ENCODE measurements at regions not wholly inside any gene's neighbourhood (a gene's known extent, or its start where the extent isn't known, plus 50 kb on each side); places are given as distances from the start of the nearest gene placed in this dataset.

GRCh38 chr11:91956711-91957110, 267.9 kb upstream of the FAT3 start:
- H3K36me3 ChIP-seq, result no peaks in the 10 kb centered on the region
- no peaks in the 10 kb centered on the region for H3K27me3 ChIP-seq
- WGBS, 2 donors, result 64 to 81% methylated on average over 1 of the region's 1 CpG
- no peak overlapping the region for H3K4me3 ChIP-seq
- DNase-seq (no peak), ATAC-seq (ENCODE audit: low FRiP score in 2 of 2) (no peak)
- TF ChIP-seq POLR2AphosphoS5 (IDR thresholded peaks at IDR 0.05) (no peak), EP300 (IDR thresholded peaks at IDR 0.05) (no peak), CTCF (IDR thresholded peaks at IDR 0.05) (no peak), POLR2A (IDR thresholded peaks at IDR 0.05) (no peak)
- no peak overlapping the region for H3K27ac ChIP-seq
- H3K4me1 ChIP-seq, result no peaks in the 10 kb centered on the region
- H3K9me3 ChIP-seq, result peaks cover 0 to 15% (median 0%) of the 10 kb centered on the region in 4 donors

- Histone ChIP-seq H3K36me3 (no peaks in the 10 kb centered on the region), H3K4me3 (no peak overlapping the region), H3K9me3 (peaks cover 0 to 6% (median 0%) of the 10 kb centered on the region in 4 donors), H3K27ac (no peak overlapping the region), H3K4me1 (no peaks in the 10 kb centered on the region), H3K27me3 (no peaks in the 10 kb centered on the region)
- TF ChIP-seq CTCF (IDR thresholded peaks at IDR 0.05), result no peak
- TF ChIP-seq POLR2A (IDR thresholded peaks at IDR 0.05), result no peak
- no peak for TF ChIP-seq POLR2AphosphoS5 (IDR thresholded peaks at IDR 0.05)
- TF ChIP-seq EP300 (IDR thresholded peaks at IDR 0.05), result no peak
- 75 to 78% methylated on average over 1 of the region's 1 CpG for WGBS, 2 donors
- DNase-seq (no peak), ATAC-seq (ENCODE audit: low FRiP score in 2 of 2) (no peak)
These were observed 269.4 kb upstream of the FAT3 start for GRCh38 chr11:91955206-91955605.

GRCh38 chr11:91952056-91952455, 272.6 kb upstream of the FAT3 start:
- no peaks in the 10 kb centered on the region for H3K4me1 ChIP-seq
- no peak overlapping the region for H3K4me3 ChIP-seq
- H3K27me3 ChIP-seq, result no peaks in the 10 kb centered on the region
- DNase-seq (peak in 1 of 2 donors; percentile 0), ATAC-seq (ENCODE audit: low FRiP score in 2 of 2) (no peak)
- H3K9me3 ChIP-seq, result no peaks in the 10 kb centered on the region
- 85 to 98% methylated on average over 5 of the region's 5 CpGs for WGBS, 2 donors
- no peak overlapping the region for H3K27ac ChIP-seq
- TF ChIP-seq EP300 (IDR thresholded peaks at IDR 0.05), result no peak
- TF ChIP-seq POLR2AphosphoS5 (IDR thresholded peaks at IDR 0.05), result no peak
- TF ChIP-seq POLR2A (IDR thresholded peaks at IDR 0.05), result no peak
- no peak for TF ChIP-seq CTCF (IDR thresholded peaks at IDR 0.05)
- no peaks in the 10 kb centered on the region for H3K36me3 ChIP-seq

GRCh38 chr11:91947215-91947820, 277.3 kb upstream of the FAT3 start:
- H3K27me3 ChIP-seq, result no peaks in the 10 kb centered on the region
- ATAC-seq (ENCODE audit: low FRiP score in 2 of 2) (peak in 1 of 2 donors; percentile 83), DNase-seq (no peak)
- 6 to 10% methylated on average over 2 of the region's 2 CpGs for WGBS, 2 donors
- TF ChIP-seq CTCF (IDR thresholded peaks at IDR 0.05) (no peak), POLR2AphosphoS5 (IDR thresholded peaks at IDR 0.05) (no peak), EP300 (IDR thresholded peaks at IDR 0.05) (no peak), POLR2A (IDR thresholded peaks at IDR 0.05) (no peak)
- no peaks in the 10 kb centered on the region for H3K36me3 ChIP-seq
- H3K4me3 ChIP-seq, result no peak overlapping the region
- H3K27ac ChIP-seq, result no peak overlapping the region
- H3K4me1 ChIP-seq, result no peaks in the 10 kb centered on the region
- no peaks in the 10 kb centered on the region for H3K9me3 ChIP-seq

- Histone ChIP-seq H3K36me3 (no peaks in the 10 kb centered on the region), H3K27me3 (no peaks in the 10 kb centered on the region), H3K27ac (no peak overlapping the region), H3K9me3 (no peaks in the 10 kb centered on the region), H3K4me3 (no peak overlapping the region), H3K4me1 (no peaks in the 10 kb centered on the region)
- DNase-seq (no peak), ATAC-seq (ENCODE audit: low FRiP score in 2 of 2) (no peak)
- no peak for TF ChIP-seq POLR2A (IDR thresholded peaks at IDR 0.05)
- TF ChIP-seq POLR2AphosphoS5 (IDR thresholded peaks at IDR 0.05), result no peak
- TF ChIP-seq EP300 (IDR thresholded peaks at IDR 0.05), result no peak
- no peak for TF ChIP-seq CTCF (IDR thresholded peaks at IDR 0.05)
- WGBS, 2 donors, result 14 to 42% methylated on average over 1 of the region's 1 CpG
These were observed 278.1 kb upstream of the FAT3 start for GRCh38 chr11:91946397-91946951.
